ENCODE measurements at regions not wholly inside any gene's neighbourhood (a gene's known extent, or its start where the extent isn't known, plus 50 kb on each side); places are given as distances from the start of the nearest gene placed in this dataset.

- Histone ChIP-seq H3K27ac (ENCODE audit: low read length) (no peak overlapping the region), H3K9me2 (ENCODE audit: insufficient read depth, low read length) (no peaks in the 10 kb centered on the region), H3K4me3 (ENCODE audit: low read length) (no peak overlapping the region), H2AFZ (ENCODE audit: low read depth, low read length) (no peak overlapping the region), H3K79me2 (replicated peaks; ENCODE audit: insufficient read depth, low read length) (no peaks in the 10 kb centered on the region), H3K4me2 (ENCODE audit: low read length) (no peak overlapping the region), H3K9ac (ENCODE audit: low read length) (no peak overlapping the region), H4K20me1 (ENCODE audit: insufficient read depth) (no peaks in the 10 kb centered on the region), H3K36me3 (ENCODE audit: insufficient read depth, low read length) (no peaks in the 10 kb centered on the region), H3K9me3 (ENCODE audit: low read length) (no peaks in the 10 kb centered on the region), H3F3A (ENCODE audit: insufficient read depth, low read length, poor library complexity, severe bottlenecking) (no peaks in the 10 kb centered on the region), H3K27me3 (ENCODE audit: insufficient read depth, low read depth, low read length) (no peaks in the 10 kb centered on the region)
- TF ChIP-seq REST (IDR thresholded peaks at IDR 0.05; ENCODE audit: borderline replicate concordance) (no peak), CTCF (IDR thresholded peaks at IDR 0.05; ENCODE audit: poor library complexity, severe bottlenecking) (no peak), EP300 (conservative IDR thresholded peaks at IDR 0.05; ENCODE audit: poor library complexity, severe bottlenecking) (no peak), MXI1 (conservative IDR thresholded peaks at IDR 0.05; ENCODE audit: poor library complexity, severe bottlenecking) (no peak), RAD21 (conservative IDR thresholded peaks at IDR 0.05) (no peak), SMC3 (conservative IDR thresholded peaks at IDR 0.05; ENCODE audit: poor library complexity) (no peak), POLR2AphosphoS5 (IDR thresholded peaks at IDR 0.05) (no peak), TAF1 (IDR thresholded peaks at IDR 0.05; ENCODE audit: low read depth) (no peak), EZH2 (IDR thresholded peaks at IDR 0.05; ENCODE audit: borderline replicate concordance, insufficient read depth, low read length, poor library complexity, severe bottlenecking) (no peak)
These were observed 448.3 kb upstream of the POU3F3 start for GRCh38 chr2:104405623-104406022.

- H3K9me2 ChIP-seq (ENCODE audit: insufficient read depth, low read length) = no peaks in the 10 kb centered on the region
- no peak for TF ChIP-seq CTCF (IDR thresholded peaks at IDR 0.05; ENCODE audit: poor library complexity, severe bottlenecking)
- TF ChIP-seq TAF1 (IDR thresholded peaks at IDR 0.05; ENCODE audit: low read depth) = no peak
- no peak for TF ChIP-seq EZH2 (IDR thresholded peaks at IDR 0.05; ENCODE audit: borderline replicate concordance, insufficient read depth, low read length, poor library complexity, severe bottlenecking)
- TF ChIP-seq RAD21 (conservative IDR thresholded peaks at IDR 0.05) = no peak
- no peak for TF ChIP-seq SMC3 (conservative IDR thresholded peaks at IDR 0.05; ENCODE audit: poor library complexity)
- no peak for TF ChIP-seq MXI1 (conservative IDR thresholded peaks at IDR 0.05; ENCODE audit: poor library complexity, severe bottlenecking)
- no peak for TF ChIP-seq REST (IDR thresholded peaks at IDR 0.05; ENCODE audit: borderline replicate concordance)
- no peak for TF ChIP-seq POLR2AphosphoS5 (IDR thresholded peaks at IDR 0.05)
- no peak for TF ChIP-seq EP300 (conservative IDR thresholded peaks at IDR 0.05; ENCODE audit: poor library complexity, severe bottlenecking)
- no peaks in the 10 kb centered on the region for H3F3A ChIP-seq (ENCODE audit: insufficient read depth, low read length, poor library complexity, severe bottlenecking)
- no peaks in the 10 kb centered on the region for H4K20me1 ChIP-seq (ENCODE audit: insufficient read depth)
- H3K4me2 ChIP-seq (ENCODE audit: low read length) = no peak overlapping the region
- no peak overlapping the region for H3K9ac ChIP-seq (ENCODE audit: low read length)
- H3K27me3 ChIP-seq (ENCODE audit: insufficient read depth, low read depth, low read length) = no peaks in the 10 kb centered on the region
- no peak overlapping the region for H3K27ac ChIP-seq (ENCODE audit: low read length)
- no peaks in the 10 kb centered on the region for H3K79me2 ChIP-seq (replicated peaks; ENCODE audit: insufficient read depth, low read length)
- no peak overlapping the region for H3K4me3 ChIP-seq (ENCODE audit: low read length)
- no peak overlapping the region for H2AFZ ChIP-seq (ENCODE audit: low read depth, low read length)
- no peaks in the 10 kb centered on the region for H3K36me3 ChIP-seq (ENCODE audit: insufficient read depth, low read length)
- no peaks in the 10 kb centered on the region for H3K9me3 ChIP-seq (ENCODE audit: low read length)
These were observed 447.6 kb upstream of the POU3F3 start for GRCh38 chr2:104406261-104406726.
